ENCODE measurements at regions not wholly inside any gene's neighbourhood (a gene's known extent, or its start where the extent isn't known, plus 50 kb on each side); places are given as distances from the start of the nearest gene placed in this dataset.

GRCh38 chr7:37550872-37551271, 102.2 kb upstream of the ELMO1 start:
- no peak for TF ChIP-seq CTCF (IDR thresholded peaks at IDR 0.05)
- TF ChIP-seq POLR2AphosphoS5 (IDR thresholded peaks at IDR 0.05) = no peak
- no peak for TF ChIP-seq POLR2A (IDR thresholded peaks at IDR 0.05; ENCODE audit: low read depth)

All from esophagus muscularis mucosa (tissue), 3 donors.